ENCODE measurements at regions not wholly inside any gene's neighbourhood (a gene's known extent, or its start where the extent isn't known, plus 50 kb on each side); places are given as distances from the start of the nearest gene placed in this dataset.
"Not testable (repeated sequence)": the region's sequence is repeated elsewhere in the genome, so short reads cannot be mapped to it uniquely, and the experiment has no call there.

- DNase-seq: no peak
Measured at GRCh38 chr4:32658019-32658418, 1937.8 kb downstream of the PCDH7 start.

GRCh38 chr4:32661229-32661628, 1941.1 kb downstream of the PCDH7 start:
- DNase-seq: no peak

- DNase-seq: no peak
Measured at GRCh38 chr4:32662803-32663202, 1942.6 kb downstream of the PCDH7 start.

GRCh38 chr4:32672359-32672758, 1952.2 kb downstream of the PCDH7 start:
- DNase-seq: no peak

- no peak for DNase-seq
Measured at GRCh38 chr4:32680946-32681345, 1960.8 kb downstream of the PCDH7 start.

GRCh38 chr4:32684160-32684559, 1964.0 kb downstream of the PCDH7 start:
- no peak for DNase-seq

GRCh38 chr4:32686123-32686522, 1966.0 kb downstream of the PCDH7 start:
- DNase-seq: no peak

- no peak for DNase-seq
Measured at GRCh38 chr4:32689518-32689917, 1969.3 kb downstream of the PCDH7 start.

GRCh38 chr4:32697281-32697814, 1977.2 kb downstream of the PCDH7 start:
- DNase-seq: no peak

- no peak for DNase-seq
Measured at GRCh38 chr4:32700838-32701237, 1980.7 kb downstream of the PCDH7 start.

GRCh38 chr4:32706893-32707292, 1986.7 kb downstream of the PCDH7 start:
- DNase-seq: no peak

- DNase-seq: not testable (repeated sequence)
Measured at GRCh38 chr4:32716090-32716620, 1996.0 kb downstream of the PCDH7 start.

- no peak for DNase-seq
Measured at GRCh38 chr4:32735856-32736590, 2015.9 kb downstream of the PCDH7 start.

- no peak for DNase-seq
Measured at GRCh38 chr4:32744211-32744610, 2024.0 kb downstream of the PCDH7 start.

- no peak for DNase-seq
Measured at GRCh38 chr4:32745351-32745750, 2025.2 kb downstream of the PCDH7 start.

GRCh38 chr4:32748061-32748460, 2027.9 kb downstream of the PCDH7 start:
- no peak for DNase-seq

- DNase-seq: no peak
Measured at GRCh38 chr4:32748498-32748897, 2028.3 kb downstream of the PCDH7 start.

GRCh38 chr4:32752962-32753361, 2032.8 kb downstream of the PCDH7 start:
- DNase-seq: no peak

- no peak for DNase-seq
Measured at GRCh38 chr4:32768664-32769389, 2048.7 kb downstream of the PCDH7 start.

GRCh38 chr4:32771491-32771890, 2051.3 kb downstream of the PCDH7 start:
- no peak for DNase-seq

- no peak for DNase-seq
Measured at GRCh38 chr4:32775049-32775448, 2054.9 kb downstream of the PCDH7 start.

- DNase-seq: no peak
Measured at GRCh38 chr4:32776435-32777203, 2056.4 kb downstream of the PCDH7 start.

- DNase-seq: no peak
Measured at GRCh38 chr4:32778025-32778424, 2057.9 kb downstream of the PCDH7 start.
